ENCODE measurements at regions not wholly inside any gene's neighbourhood (a gene's known extent, or its start where the extent isn't known, plus 50 kb on each side); places are given as distances from the start of the nearest gene placed in this dataset.

GRCh38 chr6:71099649-71100048, 142.8 kb upstream of the B3GAT2 start:
- TF ChIP-seq CTCF (conservative IDR thresholded peaks at IDR 0.05) (no peak), ZFX (IDR thresholded peaks at IDR 0.05) (no peak)
